ENCODE measurements at regions not wholly inside any gene's neighbourhood (a gene's known extent, or its start where the extent isn't known, plus 50 kb on each side); places are given as distances from the start of the nearest gene placed in this dataset.

- no peak for TF ChIP-seq POLR2A (IDR thresholded peaks at IDR 0.05; ENCODE audit: low read depth, low read length)
- no peak for TF ChIP-seq POLR2AphosphoS5 (IDR thresholded peaks at IDR 0.05; ENCODE audit: low read depth, low read length)
These were observed 343.6 kb downstream of the PTPRU start for GRCh38 chr1:29579821-29580425.
